Omental fat pad (tissue), 3 donors: ENCODE measurements at regions not wholly inside any gene's neighbourhood (a gene's known extent, or its start where the extent isn't known, plus 50 kb on each side); places are given as distances from the start of the nearest gene placed in this dataset.

Experiments
- ATAC-seq: fragments of 150-250 bp; one replicate; pipeline ENCODE4 v1.9.1; 2016; ENCODE audit warnings: mild to moderate bottlenecking, moderate library complexity; ENCODE audit not compliant: low FRiP score
- DNase-seq: peaks from one replicate; pipeline ENCODE4 v3.0.0-alpha.2; 2019; ENCODE audit warnings: low spot score
- TF ChIP-seq, protein P1 (sequence below), 3 donors: fragments of 450-650 bp; IDR thresholded peaks; one replicate each; pipeline ENCODE4 v1.5.1; 2016 to 2017; ENCODE audit warnings: antibody characterized with exemption in 3 of 3, mild to moderate bottlenecking in 3 of 3, moderate library complexity in 2 of 3

- DNase-seq (no peak), ATAC-seq (peak; percentile 66)
- TF ChIP-seq, protein P1, sequence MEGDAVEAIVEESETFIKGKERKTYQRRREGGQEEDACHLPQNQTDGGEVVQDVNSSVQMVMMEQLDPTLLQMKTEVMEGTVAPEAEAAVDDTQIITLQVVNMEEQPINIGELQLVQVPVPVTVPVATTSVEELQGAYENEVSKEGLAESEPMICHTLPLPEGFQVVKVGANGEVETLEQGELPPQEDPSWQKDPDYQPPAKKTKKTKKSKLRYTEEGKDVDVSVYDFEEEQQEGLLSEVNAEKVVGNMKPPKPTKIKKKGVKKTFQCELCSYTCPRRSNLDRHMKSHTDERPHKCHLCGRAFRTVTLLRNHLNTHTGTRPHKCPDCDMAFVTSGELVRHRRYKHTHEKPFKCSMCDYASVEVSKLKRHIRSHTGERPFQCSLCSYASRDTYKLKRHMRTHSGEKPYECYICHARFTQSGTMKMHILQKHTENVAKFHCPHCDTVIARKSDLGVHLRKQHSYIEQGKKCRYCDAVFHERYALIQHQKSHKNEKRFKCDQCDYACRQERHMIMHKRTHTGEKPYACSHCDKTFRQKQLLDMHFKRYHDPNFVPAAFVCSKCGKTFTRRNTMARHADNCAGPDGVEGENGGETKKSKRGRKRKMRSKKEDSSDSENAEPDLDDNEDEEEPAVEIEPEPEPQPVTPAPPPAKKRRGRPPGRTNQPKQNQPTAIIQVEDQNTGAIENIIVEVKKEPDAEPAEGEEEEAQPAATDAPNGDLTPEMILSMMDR (IDR thresholded peaks at IDR 0.05): no peak
Observed at GRCh38 chr2:57906152-57906732, 140.4 kb upstream of the VRK2 start.

DNA sequence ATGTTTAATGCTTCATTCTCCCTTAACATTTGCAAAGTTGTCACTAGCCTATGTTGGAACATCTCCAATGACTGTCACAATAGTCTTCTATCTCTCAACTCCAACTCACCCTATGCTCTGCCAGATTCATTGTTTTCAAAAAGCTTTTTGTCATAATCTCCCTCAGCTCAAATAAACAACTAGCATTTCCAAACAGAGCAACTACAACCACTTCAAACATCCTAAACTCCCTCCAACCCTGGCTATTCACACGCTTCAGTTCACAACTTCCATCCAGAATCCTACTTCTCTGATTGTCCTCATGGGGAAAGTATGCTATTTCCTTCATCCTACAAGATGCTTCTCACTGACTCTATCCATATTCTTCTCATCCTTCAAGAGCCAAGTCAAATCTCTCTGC is 139.2 kb upstream of the VRK2 start:
- ATAC-seq (no peak), DNase-seq (no peak)
- TF ChIP-seq, protein P1 (IDR thresholded peaks at IDR 0.05): no peak

DNA sequence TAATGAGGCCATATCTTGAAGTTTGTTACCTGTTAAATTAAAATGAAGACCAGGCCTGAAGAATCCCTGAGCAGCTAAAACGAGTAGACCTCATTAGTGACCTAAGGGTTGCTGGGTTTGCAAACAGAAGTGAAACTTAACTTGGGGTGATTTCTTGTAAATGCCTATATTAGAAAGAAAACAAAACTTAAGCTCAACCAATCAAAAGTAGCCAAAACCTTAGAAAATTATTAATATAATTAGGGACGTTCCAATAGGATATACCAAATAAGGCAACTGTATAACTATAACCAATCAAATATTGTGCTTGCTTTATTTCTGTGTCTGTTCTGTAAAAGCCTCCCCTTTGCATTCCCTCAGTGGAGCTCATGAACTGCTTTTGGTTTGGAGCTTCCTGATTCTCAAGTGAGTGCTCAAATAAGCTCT is 137.9 kb upstream of the VRK2 start:
- TF ChIP-seq, protein P1 (IDR thresholded peaks at IDR 0.05): no peak
- DNase-seq: no peak
- no peak for ATAC-seq

DNA sequence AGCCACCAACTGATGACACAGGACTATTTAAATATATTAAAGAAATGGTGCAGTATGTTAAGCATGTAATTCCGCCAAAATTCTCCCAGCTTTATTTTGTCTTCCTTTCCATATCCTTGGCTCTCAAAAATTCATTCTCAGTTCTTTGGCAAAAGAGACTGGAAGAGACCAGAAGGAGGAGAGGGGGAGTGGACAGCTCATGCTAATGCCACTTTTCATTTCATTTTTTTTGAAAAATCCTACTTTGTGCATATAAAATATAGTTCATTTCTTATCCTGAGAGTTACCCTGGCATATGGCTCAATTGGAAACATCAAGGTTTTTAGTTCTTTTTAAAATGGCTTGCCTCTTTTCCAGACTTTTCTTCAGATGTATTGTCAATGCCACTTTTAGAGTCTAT is 128.5 kb upstream of the VRK2 start:
- DNase-seq (no peak), ATAC-seq (no peak)
- TF ChIP-seq, protein P1 (IDR thresholded peaks at IDR 0.05): no peak

DNA sequence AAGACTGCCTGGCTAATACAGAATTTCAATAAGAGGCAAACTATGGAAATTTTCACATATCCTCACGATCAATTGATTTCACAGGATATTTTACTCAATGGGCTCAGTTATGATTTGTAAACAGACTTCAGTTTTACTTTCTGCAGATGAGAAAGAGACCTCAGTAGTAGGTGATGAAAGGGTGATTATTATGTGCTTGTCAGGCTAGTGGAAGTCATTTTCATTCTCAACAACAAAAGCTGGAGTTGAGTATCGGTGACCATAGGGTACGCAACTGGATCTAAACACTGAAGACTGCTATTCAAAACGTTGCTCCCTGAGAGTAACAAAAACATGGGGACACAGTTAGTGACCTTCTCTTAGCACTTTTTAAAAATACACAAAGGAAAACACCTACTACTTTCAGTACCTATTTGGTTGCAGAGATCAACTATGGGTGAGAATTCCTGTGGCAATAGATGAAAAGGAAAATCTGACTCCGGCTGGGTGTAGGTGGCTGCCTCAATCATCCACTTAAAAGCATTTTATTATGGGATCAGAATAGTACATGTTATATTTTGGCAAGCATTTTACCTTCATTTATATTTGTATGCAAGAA is 126.2 kb upstream of the VRK2 start:
- ATAC-seq: no peak
- DNase-seq: no peak
- TF ChIP-seq, protein P1 (IDR thresholded peaks at IDR 0.05): no peak

DNA sequence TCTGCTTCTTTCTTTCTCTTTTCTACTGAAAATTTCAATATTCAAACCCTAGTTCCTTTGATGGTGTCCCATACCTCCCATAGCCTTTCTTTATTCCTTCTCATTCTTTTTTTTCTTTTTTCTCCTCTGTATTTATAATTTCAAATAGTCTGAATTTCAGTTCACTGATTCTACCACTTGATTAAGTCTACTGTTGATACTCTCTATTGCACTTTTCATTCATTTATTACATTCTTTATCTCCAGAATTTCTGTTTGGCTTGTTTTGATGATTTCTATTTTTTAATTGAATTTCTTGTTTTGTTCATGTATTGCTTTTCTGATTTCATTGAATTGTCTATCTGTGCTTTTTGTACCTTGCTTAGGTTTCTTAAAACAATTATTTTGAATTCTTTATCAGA is 111.9 kb upstream of the VRK2 start:
- no peak for ATAC-seq
- TF ChIP-seq, protein P1 (IDR thresholded peaks at IDR 0.05): no peak
- DNase-seq: no peak

- ATAC-seq: no peak
- TF ChIP-seq, protein P1 (IDR thresholded peaks at IDR 0.05): no peak
Observed at GRCh38 chr2:57936216-57936615, 110.4 kb upstream of the VRK2 start.

More at GRCh38 chr2:57936216-57936615, 110.4 kb upstream of the VRK2 start:
- no peak for DNase-seq
